K562 (cell line): ENCODE measurements at regions not wholly inside any gene's neighbourhood (a gene's known extent, or its start where the extent isn't known, plus 50 kb on each side); places are given as distances from the start of the nearest gene placed in this dataset.

Experiments
- ATF2 ChIP-seq: sonication (generic); formaldehyde crosslinking; IDR thresholded peaks from 2 replicates; pipeline ENCODE4 v1.8.1; 2022; ENCODE audit warnings: missing genetic modification reagents
- CUX1 ChIP-seq: fragments of 200-800 bp; sonication (Bioruptor generic); IDR thresholded peaks from 2 replicates; pipeline ENCODE4 v1.6.1; 2016; ENCODE audit warnings: missing genetic modification characterization, missing compliant biosample characterization
- KDM4B ChIP-seq, 2 experiments: fragments of 450-650 bp in 1 of 2; sonication (generic) in 1 of 2; IDR thresholded peaks; 2 replicates each; pipeline ENCODE4 v1.6.1; 2016 to 2017; ENCODE audit warnings: borderline replicate concordance in 2 of 2, antibody characterized with exemption in 1 of 2, low read depth in 1 of 2, mild to moderate bottlenecking in 1 of 2
- KLF6 ChIP-seq: fragments of 250-450 bp; sonication (Bioruptor Pico); IDR thresholded peaks from 2 replicates; pipeline ENCODE4 v1.4.0; 2020; ENCODE audit warnings: mild to moderate bottlenecking, moderate library complexity, borderline replicate concordance
- MCM7 ChIP-seq, 2 experiments: fragments of 450-650 bp; IDR thresholded peaks; 2 replicates each; pipeline ENCODE4 v1.6.1; 2016 to 2018
- SMAD4 ChIP-seq: fragments of 250-450 bp; sonication (Bioruptor Pico); conservative IDR thresholded peaks from 2 replicates; pipeline ENCODE4 v1.8.0; 2021; ENCODE audit warnings: inconsistent platforms, mild to moderate bottlenecking, moderate library complexity
- ZBTB33 ChIP-seq: sonication (generic); formaldehyde crosslinking; IDR thresholded peaks from 2 replicates; pipeline ENCODE4 v1.8.1; 2023; ENCODE audit warnings: mild to moderate bottlenecking, missing genetic modification reagents
- ZNF766 ChIP-seq: fragments of 200-800 bp; sonication (Bioruptor generic); conservative IDR thresholded peaks from 2 replicates; pipeline ENCODE4 v1.6.1; 2016; ENCODE audit warnings: missing genetic modification characterization, missing compliant biosample characterization
- ZNF830 ChIP-seq: fragments of 250-450 bp; sonication (Bioruptor Pico); IDR thresholded peaks from 2 replicates; pipeline ENCODE4 v1.5.0; 2021; ENCODE audit warnings: mild to moderate bottlenecking
- TF ChIP-seq, protein P1 (sequence below): fragments of 250-450 bp; sonication (Bioruptor Pico); IDR thresholded peaks from 2 replicates; pipeline ENCODE4 v1.4.0; 2020; ENCODE audit warnings: mild to moderate bottlenecking, moderate library complexity
- TF ChIP-seq, protein P2 (sequence below), 2 experiments: fragments of 450-650 bp in 1 of 2; sonication (generic) in 1 of 2; formaldehyde crosslinking; conservative IDR thresholded peaks; 2 replicates each; pipeline versions ENCODE4 v1.4.0 to v1.8.1; 2020 to 2022; ENCODE audit warnings: mild to moderate bottlenecking in 1 of 2, missing genetic modification reagents in 1 of 2

DNA sequence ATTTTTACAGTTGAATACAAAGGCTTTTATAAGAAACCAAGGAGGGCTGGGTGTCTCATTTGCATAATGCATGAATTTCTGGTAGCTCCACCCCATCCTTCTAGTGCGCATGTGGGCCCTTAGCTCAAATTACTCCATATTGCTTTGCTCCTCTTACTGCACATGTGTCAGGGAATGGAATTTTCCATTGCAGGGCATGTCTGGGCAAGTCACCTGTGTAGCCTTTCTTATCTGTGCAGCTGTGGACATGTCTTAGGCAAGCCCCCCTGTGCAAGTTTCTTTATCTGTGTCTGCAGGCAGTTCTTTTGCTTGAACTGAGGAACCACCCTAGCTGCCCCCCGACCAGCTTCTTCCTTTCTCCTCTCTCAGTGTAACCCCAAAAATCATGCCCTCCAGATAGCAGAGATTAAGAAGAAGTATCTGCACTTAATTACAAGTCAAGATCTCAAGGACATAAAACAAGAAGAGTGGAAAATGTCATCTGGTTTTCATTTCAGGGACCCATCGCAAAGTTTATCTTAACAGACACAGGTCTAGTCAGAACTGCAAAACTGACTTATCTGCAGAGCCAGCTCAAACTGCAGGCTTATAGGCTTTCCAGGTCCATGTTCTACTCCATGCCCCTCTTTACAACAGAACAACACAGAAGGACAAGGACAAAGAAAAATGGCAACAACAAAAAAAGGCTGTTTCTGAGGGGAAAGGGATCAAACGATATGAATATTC, 137.9 kb upstream of the HS3ST4 start (continued):
- TF ChIP-seq ZBTB33 (CRISPR knock-in tag) (no peak), CUX1 (no peak), SMAD4 (CRISPR knock-in tag) (peak; percentile 95), KDM4B (IDR thresholded peaks at IDR 0.05; ENCODE audit: borderline replicate concordance in 2 of 2, low read depth in 1 of 2) (no peak), ZNF830 (CRISPR knock-in tag) (no peak), ZNF766 (CRISPR knock-in tag) (no peak), MCM7 (IDR thresholded peaks at IDR 0.05) (no peak), ATF2 (CRISPR knock-in tag) (no peak), KLF6 (CRISPR knock-in tag) (peak; percentile 72; the same call in 1 of the 2 replicates)
- TF ChIP-seq, protein P1, sequence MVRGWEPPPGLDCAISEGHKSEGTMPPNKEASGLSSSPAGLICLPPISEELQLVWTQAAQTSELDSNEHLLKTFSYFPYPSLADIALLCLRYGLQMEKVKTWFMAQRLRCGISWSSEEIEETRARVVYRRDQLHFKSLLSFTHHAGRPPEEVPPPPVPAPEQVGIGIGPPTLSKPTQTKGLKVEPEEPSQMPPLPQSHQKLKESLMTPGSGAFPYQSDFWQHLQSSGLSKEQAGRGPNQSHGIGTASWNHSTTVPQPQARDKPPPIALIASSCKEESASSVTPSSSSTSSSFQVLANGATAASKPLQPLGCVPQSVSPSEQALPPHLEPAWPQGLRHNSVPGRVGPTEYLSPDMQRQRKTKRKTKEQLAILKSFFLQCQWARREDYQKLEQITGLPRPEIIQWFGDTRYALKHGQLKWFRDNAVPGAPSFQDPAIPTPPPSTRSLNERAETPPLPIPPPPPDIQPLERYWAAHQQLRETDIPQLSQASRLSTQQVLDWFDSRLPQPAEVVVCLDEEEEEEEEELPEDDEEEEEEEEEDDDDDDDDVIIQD, result 0 out of 2 replicates have a peak, but pooled peaks have one; percentile 14
- TF ChIP-seq, protein P2, sequence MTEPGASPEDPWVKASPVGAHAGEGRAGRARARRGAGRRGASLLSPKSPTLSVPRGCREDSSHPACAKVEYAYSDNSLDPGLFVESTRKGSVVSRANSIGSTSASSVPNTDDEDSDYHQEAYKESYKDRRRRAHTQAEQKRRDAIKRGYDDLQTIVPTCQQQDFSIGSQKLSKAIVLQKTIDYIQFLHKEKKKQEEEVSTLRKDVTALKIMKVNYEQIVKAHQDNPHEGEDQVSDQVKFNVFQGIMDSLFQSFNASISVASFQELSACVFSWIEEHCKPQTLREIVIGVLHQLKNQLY (CRISPR knock-in tag; conservative IDR thresholded peaks at IDR 0.05), result no peak
